ENCODE measurements at regions not wholly inside any gene's neighbourhood (a gene's known extent, or its start where the extent isn't known, plus 50 kb on each side); places are given as distances from the start of the nearest gene placed in this dataset.

DNA sequence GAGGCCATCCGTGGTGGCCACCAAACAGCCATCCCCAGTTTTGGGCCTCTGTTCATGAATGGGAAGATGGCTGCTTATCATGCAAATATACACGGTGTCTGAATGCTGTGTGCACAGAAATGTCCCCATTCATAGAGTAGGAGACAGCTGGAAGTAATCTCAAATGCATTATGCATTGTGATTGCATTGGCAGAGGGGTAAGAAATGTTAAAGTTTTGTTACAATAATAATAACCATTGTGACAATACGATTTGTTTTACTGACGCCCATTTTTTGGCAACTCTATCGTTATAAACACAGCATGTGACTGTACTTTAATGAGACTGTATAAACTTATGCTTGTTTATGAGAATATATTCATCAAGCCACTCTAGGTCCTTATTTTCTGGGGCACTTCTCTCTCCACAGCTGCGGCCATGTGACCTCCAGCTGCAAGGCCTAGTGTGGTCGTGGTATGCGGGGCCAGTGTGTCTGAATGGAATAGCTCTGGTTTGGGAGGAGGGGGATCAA lies 474.3 kb downstream of the VRK1 start:
- TF ChIP-seq, protein P1, sequence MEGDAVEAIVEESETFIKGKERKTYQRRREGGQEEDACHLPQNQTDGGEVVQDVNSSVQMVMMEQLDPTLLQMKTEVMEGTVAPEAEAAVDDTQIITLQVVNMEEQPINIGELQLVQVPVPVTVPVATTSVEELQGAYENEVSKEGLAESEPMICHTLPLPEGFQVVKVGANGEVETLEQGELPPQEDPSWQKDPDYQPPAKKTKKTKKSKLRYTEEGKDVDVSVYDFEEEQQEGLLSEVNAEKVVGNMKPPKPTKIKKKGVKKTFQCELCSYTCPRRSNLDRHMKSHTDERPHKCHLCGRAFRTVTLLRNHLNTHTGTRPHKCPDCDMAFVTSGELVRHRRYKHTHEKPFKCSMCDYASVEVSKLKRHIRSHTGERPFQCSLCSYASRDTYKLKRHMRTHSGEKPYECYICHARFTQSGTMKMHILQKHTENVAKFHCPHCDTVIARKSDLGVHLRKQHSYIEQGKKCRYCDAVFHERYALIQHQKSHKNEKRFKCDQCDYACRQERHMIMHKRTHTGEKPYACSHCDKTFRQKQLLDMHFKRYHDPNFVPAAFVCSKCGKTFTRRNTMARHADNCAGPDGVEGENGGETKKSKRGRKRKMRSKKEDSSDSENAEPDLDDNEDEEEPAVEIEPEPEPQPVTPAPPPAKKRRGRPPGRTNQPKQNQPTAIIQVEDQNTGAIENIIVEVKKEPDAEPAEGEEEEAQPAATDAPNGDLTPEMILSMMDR (tag by site-specific recombination; IDR thresholded peaks at IDR 0.05), result no peak
- no peak for TF ChIP-seq GFI1B (tag by site-specific recombination; IDR thresholded peaks at IDR 0.05)
- TF ChIP-seq, protein P2, sequence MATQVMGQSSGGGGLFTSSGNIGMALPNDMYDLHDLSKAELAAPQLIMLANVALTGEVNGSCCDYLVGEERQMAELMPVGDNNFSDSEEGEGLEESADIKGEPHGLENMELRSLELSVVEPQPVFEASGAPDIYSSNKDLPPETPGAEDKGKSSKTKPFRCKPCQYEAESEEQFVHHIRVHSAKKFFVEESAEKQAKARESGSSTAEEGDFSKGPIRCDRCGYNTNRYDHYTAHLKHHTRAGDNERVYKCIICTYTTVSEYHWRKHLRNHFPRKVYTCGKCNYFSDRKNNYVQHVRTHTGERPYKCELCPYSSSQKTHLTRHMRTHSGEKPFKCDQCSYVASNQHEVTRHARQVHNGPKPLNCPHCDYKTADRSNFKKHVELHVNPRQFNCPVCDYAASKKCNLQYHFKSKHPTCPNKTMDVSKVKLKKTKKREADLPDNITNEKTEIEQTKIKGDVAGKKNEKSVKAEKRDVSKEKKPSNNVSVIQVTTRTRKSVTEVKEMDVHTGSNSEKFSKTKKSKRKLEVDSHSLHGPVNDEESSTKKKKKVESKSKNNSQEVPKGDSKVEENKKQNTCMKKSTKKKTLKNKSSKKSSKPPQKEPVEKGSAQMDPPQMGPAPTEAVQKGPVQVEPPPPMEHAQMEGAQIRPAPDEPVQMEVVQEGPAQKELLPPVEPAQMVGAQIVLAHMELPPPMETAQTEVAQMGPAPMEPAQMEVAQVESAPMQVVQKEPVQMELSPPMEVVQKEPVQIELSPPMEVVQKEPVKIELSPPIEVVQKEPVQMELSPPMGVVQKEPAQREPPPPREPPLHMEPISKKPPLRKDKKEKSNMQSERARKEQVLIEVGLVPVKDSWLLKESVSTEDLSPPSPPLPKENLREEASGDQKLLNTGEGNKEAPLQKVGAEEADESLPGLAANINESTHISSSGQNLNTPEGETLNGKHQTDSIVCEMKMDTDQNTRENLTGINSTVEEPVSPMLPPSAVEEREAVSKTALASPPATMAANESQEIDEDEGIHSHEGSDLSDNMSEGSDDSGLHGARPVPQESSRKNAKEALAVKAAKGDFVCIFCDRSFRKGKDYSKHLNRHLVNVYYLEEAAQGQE (tag by site-specific recombination; IDR thresholded peaks at IDR 0.05), result no peak
- TF ChIP-seq GLI4 (tag by site-specific recombination; IDR thresholded peaks at IDR 0.05), result no peak
- no peak for TF ChIP-seq ZNF518A (tag by site-specific recombination; conservative IDR thresholded peaks at IDR 0.05; ENCODE audit: low read depth)
- no peak for TF ChIP-seq ZNF350 (tag by site-specific recombination; IDR thresholded peaks at IDR 0.05)
- TF ChIP-seq ZEB2 (tag by site-specific recombination; IDR thresholded peaks at IDR 0.05), result no peak
- TF ChIP-seq, protein P3, sequence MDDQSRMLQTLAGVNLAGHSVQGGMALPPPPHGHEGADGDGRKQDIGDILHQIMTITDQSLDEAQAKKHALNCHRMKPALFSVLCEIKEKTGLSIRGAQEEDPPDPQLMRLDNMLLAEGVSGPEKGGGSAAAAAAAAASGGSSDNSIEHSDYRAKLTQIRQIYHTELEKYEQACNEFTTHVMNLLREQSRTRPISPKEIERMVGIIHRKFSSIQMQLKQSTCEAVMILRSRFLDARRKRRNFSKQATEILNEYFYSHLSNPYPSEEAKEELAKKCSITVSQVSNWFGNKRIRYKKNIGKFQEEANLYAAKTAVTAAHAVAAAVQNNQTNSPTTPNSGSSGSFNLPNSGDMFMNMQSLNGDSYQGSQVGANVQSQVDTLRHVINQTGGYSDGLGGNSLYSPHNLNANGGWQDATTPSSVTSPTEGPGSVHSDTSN (CRISPR knock-in tag; IDR thresholded peaks at IDR 0.05), result no peak
- no peak for TF ChIP-seq ZNF133 (tag by site-specific recombination; IDR thresholded peaks at IDR 0.05)
- no peak for TF ChIP-seq REPIN1 (tag by site-specific recombination; IDR thresholded peaks at IDR 0.05; ENCODE audit: low read depth)
